ENCODE measurements at regions not wholly inside any gene's neighbourhood (a gene's known extent, or its start where the extent isn't known, plus 50 kb on each side); places are given as distances from the start of the nearest gene placed in this dataset.

DNA sequence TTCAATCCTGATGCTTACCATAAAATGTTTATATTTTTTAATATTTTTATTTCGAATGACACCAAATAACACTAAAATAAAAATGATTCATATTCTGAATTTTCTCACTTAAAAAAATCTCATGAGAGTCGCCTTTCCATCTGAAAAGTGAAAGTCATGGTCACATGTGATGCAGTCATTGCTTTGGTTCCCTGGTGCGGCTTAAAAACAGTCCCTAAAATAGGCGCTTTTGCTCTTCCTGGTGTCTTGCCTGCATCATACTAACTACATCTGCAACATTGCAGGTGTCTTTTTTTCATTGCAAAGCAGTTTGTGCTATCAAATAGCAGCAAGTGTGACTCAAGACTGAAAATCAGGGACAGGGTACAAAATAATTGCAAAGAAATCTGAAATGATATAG is 185.2 kb upstream of the NREP start:
- H3K27me3 ChIP-seq (ENCODE audit: insufficient read depth), result no peaks in the 10 kb centered on the region
- ATAC-seq, result no peak
- H3K79me2 ChIP-seq (replicated peaks; ENCODE audit: insufficient read depth), result no peaks in the 10 kb centered on the region
- Mint-ChIP-seq H3K4me3 (no peak overlapping the region), H3K4me1 (no peaks in the 10 kb centered on the region; the same call in 2 of the 3 replicates), H3K36me3 (ENCODE audit: low read depth) (no peaks in the 10 kb centered on the region), H3K9me3 (no peaks in the 10 kb centered on the region), H3K27ac (no peak overlapping the region), H3K27me3 (ENCODE audit: insufficient read depth, low read depth, poor library complexity) (no peaks in the 10 kb centered on the region)
- no peak overlapping the region for H3K4me3 ChIP-seq
- H3K4me2 ChIP-seq, result no peak overlapping the region
- H3F3A ChIP-seq (replicated peaks; ENCODE audit: low read depth), result no peaks in the 10 kb centered on the region
- H2AFZ ChIP-seq, result no peak overlapping the region
- TF ChIP-seq EZH2 (IDR thresholded peaks at IDR 0.05; ENCODE audit: low read depth, unreplicated experiment) (no peak), NANOG (IDR thresholded peaks at IDR 0.05; ENCODE audit: borderline replicate concordance) (no peak), JUNB (IDR thresholded peaks at IDR 0.05; ENCODE audit: unreplicated experiment) (no peak), CREB1 (CRISPR knock-in tag; IDR thresholded peaks at IDR 0.05; ENCODE audit: low read depth) (no peak), POLR2AphosphoS5 (IDR thresholded peaks at IDR 0.05; ENCODE audit: low read depth) (no peak), ZNF331 (CRISPR knock-in tag; IDR thresholded peaks at IDR 0.05; ENCODE audit: low read depth) (no peak), EZH2phosphoT487 (IDR thresholded peaks at IDR 0.05; ENCODE audit: unreplicated experiment) (no peak), STAT1 (IDR thresholded peaks at IDR 0.05; ENCODE audit: unreplicated experiment) (no peak), ZNF114 (CRISPR knock-in tag; IDR thresholded peaks at IDR 0.05) (no peak)
- TF ChIP-seq, protein P1, sequence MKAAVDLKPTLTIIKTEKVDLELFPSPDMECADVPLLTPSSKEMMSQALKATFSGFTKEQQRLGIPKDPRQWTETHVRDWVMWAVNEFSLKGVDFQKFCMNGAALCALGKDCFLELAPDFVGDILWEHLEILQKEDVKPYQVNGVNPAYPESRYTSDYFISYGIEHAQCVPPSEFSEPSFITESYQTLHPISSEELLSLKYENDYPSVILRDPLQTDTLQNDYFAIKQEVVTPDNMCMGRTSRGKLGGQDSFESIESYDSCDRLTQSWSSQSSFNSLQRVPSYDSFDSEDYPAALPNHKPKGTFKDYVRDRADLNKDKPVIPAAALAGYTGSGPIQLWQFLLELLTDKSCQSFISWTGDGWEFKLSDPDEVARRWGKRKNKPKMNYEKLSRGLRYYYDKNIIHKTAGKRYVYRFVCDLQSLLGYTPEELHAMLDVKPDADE (IDR thresholded peaks at IDR 0.05), result no peak
- TF ChIP-seq, protein P2, sequence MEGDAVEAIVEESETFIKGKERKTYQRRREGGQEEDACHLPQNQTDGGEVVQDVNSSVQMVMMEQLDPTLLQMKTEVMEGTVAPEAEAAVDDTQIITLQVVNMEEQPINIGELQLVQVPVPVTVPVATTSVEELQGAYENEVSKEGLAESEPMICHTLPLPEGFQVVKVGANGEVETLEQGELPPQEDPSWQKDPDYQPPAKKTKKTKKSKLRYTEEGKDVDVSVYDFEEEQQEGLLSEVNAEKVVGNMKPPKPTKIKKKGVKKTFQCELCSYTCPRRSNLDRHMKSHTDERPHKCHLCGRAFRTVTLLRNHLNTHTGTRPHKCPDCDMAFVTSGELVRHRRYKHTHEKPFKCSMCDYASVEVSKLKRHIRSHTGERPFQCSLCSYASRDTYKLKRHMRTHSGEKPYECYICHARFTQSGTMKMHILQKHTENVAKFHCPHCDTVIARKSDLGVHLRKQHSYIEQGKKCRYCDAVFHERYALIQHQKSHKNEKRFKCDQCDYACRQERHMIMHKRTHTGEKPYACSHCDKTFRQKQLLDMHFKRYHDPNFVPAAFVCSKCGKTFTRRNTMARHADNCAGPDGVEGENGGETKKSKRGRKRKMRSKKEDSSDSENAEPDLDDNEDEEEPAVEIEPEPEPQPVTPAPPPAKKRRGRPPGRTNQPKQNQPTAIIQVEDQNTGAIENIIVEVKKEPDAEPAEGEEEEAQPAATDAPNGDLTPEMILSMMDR (conservative IDR thresholded peaks at IDR 0.05; ENCODE audit: low read depth in 2 of 2), result no peak
- TF ChIP-seq, protein P3, sequence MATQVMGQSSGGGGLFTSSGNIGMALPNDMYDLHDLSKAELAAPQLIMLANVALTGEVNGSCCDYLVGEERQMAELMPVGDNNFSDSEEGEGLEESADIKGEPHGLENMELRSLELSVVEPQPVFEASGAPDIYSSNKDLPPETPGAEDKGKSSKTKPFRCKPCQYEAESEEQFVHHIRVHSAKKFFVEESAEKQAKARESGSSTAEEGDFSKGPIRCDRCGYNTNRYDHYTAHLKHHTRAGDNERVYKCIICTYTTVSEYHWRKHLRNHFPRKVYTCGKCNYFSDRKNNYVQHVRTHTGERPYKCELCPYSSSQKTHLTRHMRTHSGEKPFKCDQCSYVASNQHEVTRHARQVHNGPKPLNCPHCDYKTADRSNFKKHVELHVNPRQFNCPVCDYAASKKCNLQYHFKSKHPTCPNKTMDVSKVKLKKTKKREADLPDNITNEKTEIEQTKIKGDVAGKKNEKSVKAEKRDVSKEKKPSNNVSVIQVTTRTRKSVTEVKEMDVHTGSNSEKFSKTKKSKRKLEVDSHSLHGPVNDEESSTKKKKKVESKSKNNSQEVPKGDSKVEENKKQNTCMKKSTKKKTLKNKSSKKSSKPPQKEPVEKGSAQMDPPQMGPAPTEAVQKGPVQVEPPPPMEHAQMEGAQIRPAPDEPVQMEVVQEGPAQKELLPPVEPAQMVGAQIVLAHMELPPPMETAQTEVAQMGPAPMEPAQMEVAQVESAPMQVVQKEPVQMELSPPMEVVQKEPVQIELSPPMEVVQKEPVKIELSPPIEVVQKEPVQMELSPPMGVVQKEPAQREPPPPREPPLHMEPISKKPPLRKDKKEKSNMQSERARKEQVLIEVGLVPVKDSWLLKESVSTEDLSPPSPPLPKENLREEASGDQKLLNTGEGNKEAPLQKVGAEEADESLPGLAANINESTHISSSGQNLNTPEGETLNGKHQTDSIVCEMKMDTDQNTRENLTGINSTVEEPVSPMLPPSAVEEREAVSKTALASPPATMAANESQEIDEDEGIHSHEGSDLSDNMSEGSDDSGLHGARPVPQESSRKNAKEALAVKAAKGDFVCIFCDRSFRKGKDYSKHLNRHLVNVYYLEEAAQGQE (IDR thresholded peaks at IDR 0.05; ENCODE audit: unreplicated experiment), result no peak
- TF ChIP-seq, protein P4, sequence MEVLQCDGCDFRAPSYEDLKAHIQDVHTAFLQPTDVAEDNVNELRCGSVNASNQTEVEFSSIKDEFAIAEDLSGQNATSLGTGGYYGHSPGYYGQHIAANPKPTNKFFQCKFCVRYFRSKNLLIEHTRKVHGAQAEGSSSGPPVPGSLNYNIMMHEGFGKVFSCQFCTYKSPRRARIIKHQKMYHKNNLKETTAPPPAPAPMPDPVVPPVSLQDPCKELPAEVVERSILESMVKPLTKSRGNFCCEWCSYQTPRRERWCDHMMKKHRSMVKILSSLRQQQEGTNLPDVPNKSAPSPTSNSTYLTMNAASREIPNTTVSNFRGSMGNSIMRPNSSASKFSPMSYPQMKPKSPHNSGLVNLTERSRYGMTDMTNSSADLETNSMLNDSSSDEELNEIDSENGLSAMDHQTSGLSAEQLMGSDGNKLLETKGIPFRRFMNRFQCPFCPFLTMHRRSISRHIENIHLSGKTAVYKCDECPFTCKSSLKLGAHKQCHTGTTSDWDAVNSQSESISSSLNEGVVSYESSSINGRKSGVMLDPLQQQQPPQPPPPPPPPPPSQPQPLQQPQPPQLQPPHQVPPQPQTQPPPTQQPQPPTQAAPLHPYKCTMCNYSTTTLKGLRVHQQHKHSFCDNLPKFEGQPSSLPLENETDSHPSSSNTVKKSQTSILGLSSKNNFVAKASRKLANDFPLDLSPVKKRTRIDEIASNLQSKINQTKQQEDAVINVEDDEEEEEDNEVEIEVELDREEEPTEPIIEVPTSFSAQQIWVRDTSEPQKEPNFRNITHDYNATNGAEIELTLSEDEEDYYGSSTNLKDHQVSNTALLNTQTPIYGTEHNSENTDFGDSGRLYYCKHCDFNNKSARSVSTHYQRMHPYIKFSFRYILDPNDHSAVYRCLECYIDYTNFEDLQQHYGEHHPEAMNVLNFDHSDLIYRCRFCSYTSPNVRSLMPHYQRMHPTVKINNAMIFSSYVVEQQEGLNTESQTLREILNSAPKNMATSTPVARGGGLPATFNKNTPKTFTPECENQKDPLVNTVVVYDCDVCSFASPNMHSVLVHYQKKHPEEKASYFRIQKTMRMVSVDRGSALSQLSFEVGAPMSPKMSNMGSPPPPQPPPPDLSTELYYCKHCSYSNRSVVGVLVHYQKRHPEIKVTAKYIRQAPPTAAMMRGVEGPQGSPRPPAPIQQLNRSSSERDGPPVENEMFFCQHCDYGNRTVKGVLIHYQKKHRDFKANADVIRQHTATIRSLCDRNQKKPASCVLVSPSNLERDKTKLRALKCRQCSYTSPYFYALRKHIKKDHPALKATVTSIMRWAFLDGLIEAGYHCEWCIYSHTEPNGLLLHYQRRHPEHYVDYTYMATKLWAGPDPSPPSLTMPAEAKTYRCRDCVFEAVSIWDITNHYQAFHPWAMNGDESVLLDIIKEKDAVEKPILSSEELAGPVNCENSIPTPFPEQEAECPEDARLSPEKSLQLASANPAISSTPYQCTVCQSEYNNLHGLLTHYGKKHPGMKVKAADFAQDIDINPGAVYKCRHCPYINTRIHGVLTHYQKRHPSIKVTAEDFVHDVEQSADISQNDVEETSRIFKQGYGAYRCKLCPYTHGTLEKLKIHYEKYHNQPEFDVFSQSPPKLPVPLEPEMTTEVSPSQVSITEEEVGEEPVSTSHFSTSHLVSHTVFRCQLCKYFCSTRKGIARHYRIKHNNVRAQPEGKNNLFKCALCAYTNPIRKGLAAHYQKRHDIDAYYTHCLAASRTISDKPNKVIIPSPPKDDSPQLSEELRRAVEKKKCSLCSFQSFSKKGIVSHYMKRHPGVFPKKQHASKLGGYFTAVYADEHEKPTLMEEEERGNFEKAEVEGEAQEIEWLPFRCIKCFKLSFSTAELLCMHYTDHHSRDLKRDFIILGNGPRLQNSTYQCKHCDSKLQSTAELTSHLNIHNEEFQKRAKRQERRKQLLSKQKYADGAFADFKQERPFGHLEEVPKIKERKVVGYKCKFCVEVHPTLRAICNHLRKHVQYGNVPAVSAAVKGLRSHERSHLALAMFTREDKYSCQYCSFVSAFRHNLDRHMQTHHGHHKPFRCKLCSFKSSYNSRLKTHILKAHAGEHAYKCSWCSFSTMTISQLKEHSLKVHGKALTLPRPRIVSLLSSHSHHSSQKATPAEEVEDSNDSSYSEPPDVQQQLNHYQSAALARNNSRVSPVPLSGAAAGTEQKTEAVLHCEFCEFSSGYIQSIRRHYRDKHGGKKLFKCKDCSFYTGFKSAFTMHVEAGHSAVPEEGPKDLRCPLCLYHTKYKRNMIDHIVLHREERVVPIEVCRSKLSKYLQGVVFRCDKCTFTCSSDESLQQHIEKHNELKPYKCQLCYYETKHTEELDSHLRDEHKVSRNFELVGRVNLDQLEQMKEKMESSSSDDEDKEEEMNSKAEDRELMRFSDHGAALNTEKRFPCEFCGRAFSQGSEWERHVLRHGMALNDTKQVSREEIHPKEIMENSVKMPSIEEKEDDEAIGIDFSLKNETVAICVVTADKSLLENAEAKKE (CRISPR knock-in tag; IDR thresholded peaks at IDR 0.05), result no peak
- H3K9me2 ChIP-seq (ENCODE audit: insufficient read depth), result no peaks in the 10 kb centered on the region
- no peaks in the 10 kb centered on the region for H3K4me1 ChIP-seq (ENCODE audit: insufficient read depth)
- no peaks in the 10 kb centered on the region for H4K20me1 ChIP-seq (replicated peaks; ENCODE audit: insufficient read depth)
- no peak for DNase-seq (ENCODE audit: low spot score)
- no peaks in the 10 kb centered on the region for H3K36me3 ChIP-seq (ENCODE audit: insufficient read depth)
- H3K27ac ChIP-seq (ENCODE audit: low read depth), result no peak overlapping the region

All from GM23338 (cell line).